ENCODE measurements at regions not wholly inside any gene's neighbourhood (a gene's known extent, or its start where the extent isn't known, plus 50 kb on each side); places are given as distances from the start of the nearest gene placed in this dataset.
A peak's percentile ranks its signal among the peaks of the same experiment; 100 is the strongest.

- Histone ChIP-seq H3K9ac (ENCODE audit: low read length) (no peak overlapping the region), H2BK12ac (ENCODE audit: low read length) (no peak overlapping the region), H2BK120ac (ENCODE audit: insufficient read depth, low read length, poor library complexity) (no peak overlapping the region), H2AFZ (ENCODE audit: insufficient read depth, low read length, poor library complexity) (no peak overlapping the region), H3K36me3 (ENCODE audit: control insufficient read depth in 1 of 2, insufficient read depth in 2 of 2, low read length in 2 of 2) (no peaks in the 10 kb centered on the region), H3K4me3 (ENCODE audit: low read depth, low read length) (no peak overlapping the region), H4K8ac (ENCODE audit: low read depth, low read length) (no peak overlapping the region), H4K12ac (ENCODE audit: low read depth, low read length) (no peak overlapping the region), H3K18ac (ENCODE audit: low read length) (no peak overlapping the region), H3K23ac (ENCODE audit: low read length) (no peak overlapping the region), H3K9me3 (ENCODE audit: insufficient read depth, low read depth, low read length) (no peaks in the 10 kb centered on the region), H3K79me1 (ENCODE audit: low read length) (no peaks in the 10 kb centered on the region), H3K4ac (ENCODE audit: low read depth, low read length) (no peak overlapping the region), H4K91ac (ENCODE audit: low read depth, low read length) (no peak overlapping the region), H3K79me2 (ENCODE audit: control insufficient read depth, insufficient read depth, low read length, poor library complexity) (no peaks in the 10 kb centered on the region), H3K27me3 (ENCODE audit: insufficient read depth, low read length) (no peaks in the 10 kb centered on the region), H3K4me2 (ENCODE audit: low read length) (no peak overlapping the region), H2BK5ac (ENCODE audit: low read depth, low read length, poor library complexity) (no peak overlapping the region), H3K14ac (ENCODE audit: low read length) (no peak overlapping the region), H3K27ac (ENCODE audit: low read depth, low read length) (no peak overlapping the region), H2AK5ac (ENCODE audit: low read length) (no peak overlapping the region), H3K4me1 (ENCODE audit: control insufficient read depth in 1 of 2, insufficient read depth in 2 of 2, low read length in 2 of 2) (no peaks in the 10 kb centered on the region)
- DNase-seq, result no peak
- no CpG with 5 or more reads among the region's 1 CpG for WGBS (ENCODE audit: extremely low coverage, insufficient coverage, insufficient read length)
These were observed 487.2 kb upstream of the REG3G start for GRCh38 chr2:78538322-78538721.

- H4K91ac ChIP-seq (ENCODE audit: low read depth, low read length), result no peak overlapping the region
- no peak overlapping the region for H3K14ac ChIP-seq (ENCODE audit: low read length)
These were observed 485.2 kb upstream of the REG3G start for GRCh38 chr2:78540255-78540654.

GRCh38 chr2:78541088-78541450, 484.4 kb upstream of the REG3G start:
- H3K18ac ChIP-seq (ENCODE audit: low read length), result no peak overlapping the region

More at GRCh38 chr2:78540255-78540654, 485.2 kb upstream of the REG3G start:
- Histone ChIP-seq H3K9ac (ENCODE audit: low read length) (no peak overlapping the region), H3K18ac (ENCODE audit: low read length) (no peak overlapping the region), H2AK5ac (ENCODE audit: low read length) (no peak overlapping the region), H2BK5ac (ENCODE audit: low read depth, low read length, poor library complexity) (no peak overlapping the region), H3K27ac (ENCODE audit: low read depth, low read length) (no peak overlapping the region), H4K8ac (ENCODE audit: low read depth, low read length) (no peak overlapping the region), H3K9me3 (ENCODE audit: insufficient read depth, low read depth, low read length) (no peaks in the 10 kb centered on the region), H4K12ac (ENCODE audit: low read depth, low read length) (no peak overlapping the region), H3K4me1 (ENCODE audit: control insufficient read depth in 1 of 2, insufficient read depth in 2 of 2, low read length in 2 of 2) (no peaks in the 10 kb centered on the region), H2BK120ac (ENCODE audit: insufficient read depth, low read length, poor library complexity) (no peak overlapping the region), H3K23ac (ENCODE audit: low read length) (no peak overlapping the region), H3K36me3 (ENCODE audit: control insufficient read depth in 1 of 2, insufficient read depth in 2 of 2, low read length in 2 of 2) (no peaks in the 10 kb centered on the region), H2AFZ (ENCODE audit: insufficient read depth, low read length, poor library complexity) (no peak overlapping the region), H2BK12ac (ENCODE audit: low read length) (no peak overlapping the region), H3K79me1 (ENCODE audit: low read length) (no peaks in the 10 kb centered on the region), H3K27me3 (ENCODE audit: insufficient read depth, low read length) (no peaks in the 10 kb centered on the region), H3K4me3 (ENCODE audit: low read depth, low read length) (no peak overlapping the region), H3K4me2 (ENCODE audit: low read length) (no peak overlapping the region), H3K4ac (ENCODE audit: low read depth, low read length) (no peak overlapping the region), H3K79me2 (ENCODE audit: control insufficient read depth, insufficient read depth, low read length, poor library complexity) (no peaks in the 10 kb centered on the region)
- no CpG with 5 or more reads among the region's 2 CpGs for WGBS (ENCODE audit: extremely low coverage, insufficient coverage, insufficient read length)
- DNase-seq, result no peak

GRCh38 chr2:78541451-78542267, 483.8 kb upstream of the REG3G start:
- no CpG with 5 or more reads among the region's 17 CpGs for WGBS (ENCODE audit: extremely low coverage, insufficient coverage, insufficient read length)
- no peak overlapping the region for H2BK5ac ChIP-seq (ENCODE audit: low read depth, low read length, poor library complexity)
- H2AFZ ChIP-seq (ENCODE audit: insufficient read depth, low read length, poor library complexity), result no peak overlapping the region
- no peak overlapping the region for H3K23ac ChIP-seq (ENCODE audit: low read length)
- peak in 1 of 2 donors; percentile 88 for DNase-seq
- H3K79me2 ChIP-seq (ENCODE audit: control insufficient read depth, insufficient read depth, low read length, poor library complexity), result no peaks in the 10 kb centered on the region
- H3K4me1 ChIP-seq (ENCODE audit: control insufficient read depth in 1 of 2, insufficient read depth in 2 of 2, low read length in 2 of 2), result no peaks in the 10 kb centered on the region
- H4K91ac ChIP-seq (ENCODE audit: low read depth, low read length), result no peak overlapping the region
- no peak overlapping the region for H3K4ac ChIP-seq (ENCODE audit: low read depth, low read length)
- H3K79me1 ChIP-seq (ENCODE audit: low read length), result no peaks in the 10 kb centered on the region
- H3K36me3 ChIP-seq (ENCODE audit: control insufficient read depth in 1 of 2, insufficient read depth in 2 of 2, low read length in 2 of 2), result no peaks in the 10 kb centered on the region
- no peaks in the 10 kb centered on the region for H3K27me3 ChIP-seq (ENCODE audit: insufficient read depth, low read length)
- no peak overlapping the region for H3K4me3 ChIP-seq (ENCODE audit: low read depth, low read length)
- no peaks in the 10 kb centered on the region for H3K9me3 ChIP-seq (ENCODE audit: insufficient read depth, low read depth, low read length)
- no peak overlapping the region for H3K9ac ChIP-seq (ENCODE audit: low read length)
- no peak overlapping the region for H4K12ac ChIP-seq (ENCODE audit: low read depth, low read length)
- no peak overlapping the region for H2BK120ac ChIP-seq (ENCODE audit: insufficient read depth, low read length, poor library complexity)
- no peak overlapping the region for H2AK5ac ChIP-seq (ENCODE audit: low read length)
- H2BK12ac ChIP-seq (ENCODE audit: low read length), result no peak overlapping the region
- H4K8ac ChIP-seq (ENCODE audit: low read depth, low read length), result no peak overlapping the region
- H3K14ac ChIP-seq (ENCODE audit: low read length), result no peak overlapping the region
- no peak overlapping the region for H3K18ac ChIP-seq (ENCODE audit: low read length)
- no peak overlapping the region for H3K4me2 ChIP-seq (ENCODE audit: low read length)
- no peak overlapping the region for H3K27ac ChIP-seq (ENCODE audit: low read depth, low read length)

More at GRCh38 chr2:78541088-78541450, 484.4 kb upstream of the REG3G start:
- DNase-seq, result no peak
- no peak overlapping the region for H3K4me2 ChIP-seq (ENCODE audit: low read length)
- no peak overlapping the region for H4K91ac ChIP-seq (ENCODE audit: low read depth, low read length)
- no peaks in the 10 kb centered on the region for H3K79me1 ChIP-seq (ENCODE audit: low read length)
- H2AK5ac ChIP-seq (ENCODE audit: low read length), result no peak overlapping the region
- no peak overlapping the region for H4K12ac ChIP-seq (ENCODE audit: low read depth, low read length)
- no peak overlapping the region for H3K4me3 ChIP-seq (ENCODE audit: low read depth, low read length)
- H2BK120ac ChIP-seq (ENCODE audit: insufficient read depth, low read length, poor library complexity), result no peak overlapping the region
- H4K8ac ChIP-seq (ENCODE audit: low read depth, low read length), result no peak overlapping the region
- WGBS (ENCODE audit: extremely low coverage, insufficient coverage, insufficient read length), result no CpG with 5 or more reads among the region's 6 CpGs
- H3K36me3 ChIP-seq (ENCODE audit: control insufficient read depth in 1 of 2, insufficient read depth in 2 of 2, low read length in 2 of 2), result no peaks in the 10 kb centered on the region
- H3K23ac ChIP-seq (ENCODE audit: low read length), result no peak overlapping the region
- H3K9ac ChIP-seq (ENCODE audit: low read length), result no peak overlapping the region
- no peak overlapping the region for H2BK12ac ChIP-seq (ENCODE audit: low read length)
- H3K27me3 ChIP-seq (ENCODE audit: insufficient read depth, low read length), result no peaks in the 10 kb centered on the region
- H2BK5ac ChIP-seq (ENCODE audit: low read depth, low read length, poor library complexity), result no peak overlapping the region
- no peak overlapping the region for H3K27ac ChIP-seq (ENCODE audit: low read depth, low read length)
- no peak overlapping the region for H2AFZ ChIP-seq (ENCODE audit: insufficient read depth, low read length, poor library complexity)
- no peaks in the 10 kb centered on the region for H3K79me2 ChIP-seq (ENCODE audit: control insufficient read depth, insufficient read depth, low read length, poor library complexity)
- H3K9me3 ChIP-seq (ENCODE audit: insufficient read depth, low read depth, low read length), result no peaks in the 10 kb centered on the region
- H3K4ac ChIP-seq (ENCODE audit: low read depth, low read length), result no peak overlapping the region
- H3K4me1 ChIP-seq (ENCODE audit: control insufficient read depth in 1 of 2, insufficient read depth in 2 of 2, low read length in 2 of 2), result no peaks in the 10 kb centered on the region
- H3K14ac ChIP-seq (ENCODE audit: low read length), result no peak overlapping the region

Data from trophoblast cell (in vitro differentiated cells and primary cell).